Activated CD8-positive, alpha-beta T cell treated with anti-CD3 and anti-CD28 coated beads for 36 hours (primary cell): ENCODE measurements at regions not wholly inside any gene's neighbourhood (a gene's known extent, or its start where the extent isn't known, plus 50 kb on each side); places are given as distances from the start of the nearest gene placed in this dataset.

Experiments
- ATAC-seq: fragments of 200-7000 bp; cut with Tn5 transposase; one replicate; pipeline ENCODE4 v1.10.0; 2021; ENCODE audit warnings: mild to moderate bottlenecking, moderate library complexity
- CTCF ChIA-PET: fragments of 350-600 bp; sonication (Branson Sonifier 250); formaldehyde crosslinking; loops from one replicate; lab custom pipeline; 2021; ENCODE audit warnings: antibody characterized with exemption; lab: Charles Lee
- POLR2A ChIA-PET: fragments of 350-600 bp; sonication (Branson Sonifier 250); formaldehyde crosslinking; loops from one replicate; lab custom pipeline; 2021; ENCODE audit warnings: antibody characterized with exemption; lab: Charles Lee
- DNase-seq: peaks from one replicate; pipeline ENCODE4 v3.0.0-alpha.2; 2020
- H3K27ac Mint-ChIP-seq: one replicate; pipeline ENCODE4 v1.8.0; 2021; ENCODE audit warnings: mild to moderate bottlenecking, mixed read lengths
- H3K27me3 Mint-ChIP-seq: one replicate; pipeline ENCODE4 v1.8.0; 2021; ENCODE audit warnings: mixed read lengths
- H3K36me3 Mint-ChIP-seq: one replicate; pipeline ENCODE4 v1.8.0; 2021; ENCODE audit warnings: low read depth, mixed read lengths
- H3K4me1 Mint-ChIP-seq: one replicate; pipeline ENCODE4 v1.8.0; 2021; ENCODE audit warnings: low read depth, mixed read lengths
- H3K4me3 Mint-ChIP-seq: one replicate; pipeline ENCODE4 v1.8.0; 2021; ENCODE audit warnings: mild to moderate bottlenecking, moderate library complexity, mixed read lengths
- H3K9me3 Mint-ChIP-seq: one replicate; pipeline ENCODE4 v1.8.0; 2021; ENCODE audit warnings: mixed read lengths
- CTCF ChIP-seq: fragments of 200-600 bp; IDR thresholded peaks from one replicate; pipeline ENCODE4 v1.8.0; 2022; ENCODE audit warnings: antibody characterized with exemption, mild to moderate bottlenecking
- intact Hi-C: fragments of 100-400 bp; cut with micrococcal nuclease; formaldehyde crosslinking; loops from one replicate; pipeline ENCODE4 v1.10.0; 2022

GRCh38 chr2:107235491-107236254, 349.7 kb upstream of the ST6GAL2 start:
- intact Hi-C loops = no loop called here
- Mint-ChIP-seq H3K4me3 (no peak overlapping the region), H3K9me3 (no peaks in the 10 kb centered on the region), H3K27ac (no peak overlapping the region), H3K4me1 (no peaks in the 10 kb centered on the region), H3K36me3 (no peaks in the 10 kb centered on the region), H3K27me3 (no peaks in the 10 kb centered on the region)
- TF ChIP-seq CTCF = no peak
- ChIA-PET CTCF (no interaction called here), POLR2A (no interaction called here)
- DNase-seq (no peak), ATAC-seq (no peak)

GRCh38 chr2:107242811-107243210, 356.8 kb upstream of the ST6GAL2 start:
- Mint-ChIP-seq H3K4me1 (no peaks in the 10 kb centered on the region), H3K36me3 (no peaks in the 10 kb centered on the region), H3K4me3 (no peak overlapping the region), H3K27me3 (no peaks in the 10 kb centered on the region), H3K27ac (no peak overlapping the region), H3K9me3 (no peaks in the 10 kb centered on the region)
- intact Hi-C loops = no loop called here
- ChIA-PET CTCF (no interaction called here), POLR2A (no interaction called here)
- ATAC-seq = no peak
- no peak for TF ChIP-seq CTCF
- DNase-seq = no peak

- TF ChIP-seq CTCF = no peak
These were observed 363.0 kb upstream of the ST6GAL2 start for GRCh38 chr2:107248932-107249331.

GRCh38 chr2:107255744-107256143, 369.8 kb upstream of the ST6GAL2 start:
- POLR2A ChIA-PET = no interaction called here
- ATAC-seq (no peak), DNase-seq (no peak)
- Mint-ChIP-seq H3K27ac (no peak overlapping the region), H3K4me3 (no peak overlapping the region), H3K27me3 (no peaks in the 10 kb centered on the region), H3K9me3 (no peaks in the 10 kb centered on the region), H3K36me3 (no peaks in the 10 kb centered on the region), H3K4me1 (no peaks in the 10 kb centered on the region)
- no peak for TF ChIP-seq CTCF
- intact Hi-C loops = no loop called here
- CTCF ChIA-PET = no interaction called here

More at GRCh38 chr2:107248932-107249331, 363.0 kb upstream of the ST6GAL2 start:
- no peak for ATAC-seq
- no peaks in the 10 kb centered on the region for H3K36me3 Mint-ChIP-seq
- DNase-seq = no peak
- H3K27me3 Mint-ChIP-seq = no peaks in the 10 kb centered on the region
- intact Hi-C loops = no loop called here
- H3K27ac Mint-ChIP-seq = no peak overlapping the region
- no peak overlapping the region for H3K4me3 Mint-ChIP-seq
- ChIA-PET POLR2A (no interaction called here), CTCF (no interaction called here)
- no peaks in the 10 kb centered on the region for H3K9me3 Mint-ChIP-seq
- no peaks in the 10 kb centered on the region for H3K4me1 Mint-ChIP-seq

GRCh38 chr2:107258531-107259407, 372.8 kb upstream of the ST6GAL2 start:
- intact Hi-C loops = no loop called here
- H3K27ac Mint-ChIP-seq = no peak overlapping the region
- ATAC-seq = no peak
- ChIA-PET CTCF (no interaction called here), POLR2A (no interaction called here)
- H3K9me3 Mint-ChIP-seq = no peaks in the 10 kb centered on the region
- H3K4me1 Mint-ChIP-seq = no peaks in the 10 kb centered on the region
- no peak for DNase-seq
- no peak for TF ChIP-seq CTCF
- H3K36me3 Mint-ChIP-seq = no peaks in the 10 kb centered on the region
- no peak overlapping the region for H3K4me3 Mint-ChIP-seq
- H3K27me3 Mint-ChIP-seq = no peaks in the 10 kb centered on the region
